OCI-LY7 (cell line): ENCODE measurements at regions not wholly inside any gene's neighbourhood (a gene's known extent, or its start where the extent isn't known, plus 50 kb on each side); places are given as distances from the start of the nearest gene placed in this dataset.

ENCODE experiments used
- EZH2phosphoT487 ChIP-seq: fragments of 200-600 bp; sonication (generic); IDR thresholded peaks from 2 replicates; pipeline ENCODE4 v1.6.1; 2018; ENCODE audit warnings: low read depth, borderline replicate concordance, mild to moderate bottlenecking, mixed run types, antibody characterized with exemption, low read length, moderate library complexity, mixed read lengths
- TF ChIP-seq, protein P1 (sequence below): fragments of 200-600 bp; sonication (generic); conservative IDR thresholded peaks from 2 replicates; pipeline ENCODE4 v1.5.1; 2014; ENCODE audit warnings: mild to moderate bottlenecking, antibody characterized with exemption, low read length, moderate library complexity, mixed read lengths

GRCh38 chr3:73315706-73316105 lies 254.2 kb downstream of the EBLN2 start:
- TF ChIP-seq, protein P1, sequence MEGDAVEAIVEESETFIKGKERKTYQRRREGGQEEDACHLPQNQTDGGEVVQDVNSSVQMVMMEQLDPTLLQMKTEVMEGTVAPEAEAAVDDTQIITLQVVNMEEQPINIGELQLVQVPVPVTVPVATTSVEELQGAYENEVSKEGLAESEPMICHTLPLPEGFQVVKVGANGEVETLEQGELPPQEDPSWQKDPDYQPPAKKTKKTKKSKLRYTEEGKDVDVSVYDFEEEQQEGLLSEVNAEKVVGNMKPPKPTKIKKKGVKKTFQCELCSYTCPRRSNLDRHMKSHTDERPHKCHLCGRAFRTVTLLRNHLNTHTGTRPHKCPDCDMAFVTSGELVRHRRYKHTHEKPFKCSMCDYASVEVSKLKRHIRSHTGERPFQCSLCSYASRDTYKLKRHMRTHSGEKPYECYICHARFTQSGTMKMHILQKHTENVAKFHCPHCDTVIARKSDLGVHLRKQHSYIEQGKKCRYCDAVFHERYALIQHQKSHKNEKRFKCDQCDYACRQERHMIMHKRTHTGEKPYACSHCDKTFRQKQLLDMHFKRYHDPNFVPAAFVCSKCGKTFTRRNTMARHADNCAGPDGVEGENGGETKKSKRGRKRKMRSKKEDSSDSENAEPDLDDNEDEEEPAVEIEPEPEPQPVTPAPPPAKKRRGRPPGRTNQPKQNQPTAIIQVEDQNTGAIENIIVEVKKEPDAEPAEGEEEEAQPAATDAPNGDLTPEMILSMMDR, result no peak
- no peak for TF ChIP-seq EZH2phosphoT487
